A549 (cell line): ENCODE measurements at regions not wholly inside any gene's neighbourhood (a gene's known extent, or its start where the extent isn't known, plus 50 kb on each side); places are given as distances from the start of the nearest gene placed in this dataset.

ENCODE experiments used
- CHD2 ChIP-seq: fragments of 150-350 bp; IDR thresholded peaks from 2 replicates; pipeline ENCODE4 v1.6.1; 2014; ENCODE audit warnings: low read length; ENCODE audit not compliant: partially characterized antibody
- EP300 ChIP-seq, 2 experiments: fragments of >200 bp; sonication (Bioruptor Twin); formaldehyde crosslinking; IDR thresholded peaks; 2 replicates in 1 of 2; 3 replicates in 1 of 2; pipeline ENCODE4 v1.6.1; 2016 to 2017
- MAFK ChIP-seq: fragments of 450-650 bp; IDR thresholded peaks from 2 replicates; pipeline ENCODE4 v1.6.1; 2014; ENCODE audit not compliant: partially characterized antibody
- MYC ChIP-seq: IDR thresholded peaks from 2 replicates; pipeline ENCODE4 v1.6.1; 2012; ENCODE audit warnings: mild to moderate bottlenecking, inconsistent platforms, low read length, improper control_type of control experiment, borderline replicate concordance
- POLR2A ChIP-seq: IDR thresholded peaks from 2 replicates; pipeline ENCODE4 v1.6.1; 2012; ENCODE audit warnings: mild to moderate bottlenecking, low read length
- RAD21 ChIP-seq, 2 experiments: fragments of >200 bp in 1 of 2; sonication (Bioruptor Twin) in 1 of 2; formaldehyde crosslinking in 1 of 2; IDR thresholded peaks in 1 of 2; conservative IDR thresholded peaks in 1 of 2; 2 replicates in 1 of 2; 3 replicates in 1 of 2; pipeline ENCODE4 v1.6.1; 2012 to 2018; ENCODE audit warnings: inconsistent platforms in 1 of 2
- RFX5 ChIP-seq: fragments of 450-650 bp; IDR thresholded peaks from 2 replicates; pipeline ENCODE4 v1.7.1; 2014; ENCODE audit warnings: antibody characterized with exemption, mild to moderate bottlenecking, moderate library complexity
- SREBF2 ChIP-seq: fragments of 450-650 bp; IDR thresholded peaks from 2 replicates; pipeline ENCODE4 v1.6.1; 2014; ENCODE audit warnings: mild to moderate bottlenecking, moderate library complexity
- TP53 ChIP-seq: fragments of 250-450 bp; sonication (Bioruptor Pico); IDR thresholded peaks from 2 replicates; pipeline ENCODE4 v1.5.0; 2021; ENCODE audit warnings: mild to moderate bottlenecking, moderate library complexity
- TF ChIP-seq, protein P1 (sequence below): fragments of 450-650 bp; IDR thresholded peaks from 2 replicates; pipeline ENCODE4 v1.6.1; 2014; ENCODE audit warnings: antibody characterized with exemption
- TF ChIP-seq, protein P2 (sequence below): fragments of >200 bp; sonication (Bioruptor Twin); formaldehyde crosslinking; IDR thresholded peaks from 3 replicates; pipeline ENCODE4 v1.5.1; 2016
- TF ChIP-seq, protein P3 (sequence below): fragments of 200-600 bp; sonication (generic); IDR thresholded peaks from 2 replicates; pipeline ENCODE4 v1.6.1; 2016; ENCODE audit warnings: antibody characterized with exemption, mild to moderate bottlenecking, moderate library complexity
- TF ChIP-seq, protein P4 (sequence below): IDR thresholded peaks from 2 replicates; pipeline ENCODE4 v1.6.1; 2012
- TF ChIP-seq, protein P5 (sequence below): fragments of 250-450 bp; sonication (Bioruptor Pico); IDR thresholded peaks from 2 replicates; pipeline ENCODE4 v1.5.0; 2021; ENCODE audit warnings: mild to moderate bottlenecking, moderate library complexity, borderline replicate concordance

DNA sequence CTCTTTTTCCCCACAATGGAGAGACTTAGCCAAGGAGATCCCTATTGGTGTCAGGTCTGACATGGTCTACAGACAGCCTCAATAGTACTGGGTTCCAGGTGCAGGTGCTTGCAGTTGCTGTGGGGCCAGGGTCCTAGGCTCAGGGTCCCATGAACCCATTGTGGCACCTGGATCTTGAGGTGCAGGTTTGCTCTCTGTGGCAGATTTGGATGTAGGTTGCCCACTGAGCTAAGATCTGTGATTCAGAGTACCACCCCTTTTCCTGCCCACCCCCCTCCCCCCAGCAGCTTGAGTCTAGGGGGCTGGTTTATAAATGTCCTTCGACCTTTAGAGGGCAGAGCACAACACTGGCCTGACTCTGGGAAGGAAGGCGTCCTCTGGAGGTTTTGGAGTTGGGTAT lies 147.0 kb downstream of the APIP start:
- TF ChIP-seq RFX5 (no peak), POLR2A (no peak), CHD2 (no peak), RAD21 (conservative IDR thresholded peaks at IDR 0.05 in 1 of 2, IDR thresholded peaks at IDR 0.05 in 1 of 2) (no peak), MAFK (no peak), MYC (no peak), EP300 (IDR thresholded peaks at IDR 0.05) (no peak), SREBF2 (no peak), TP53 (CRISPR knock-in tag) (no peak)
- TF ChIP-seq, protein P1, sequence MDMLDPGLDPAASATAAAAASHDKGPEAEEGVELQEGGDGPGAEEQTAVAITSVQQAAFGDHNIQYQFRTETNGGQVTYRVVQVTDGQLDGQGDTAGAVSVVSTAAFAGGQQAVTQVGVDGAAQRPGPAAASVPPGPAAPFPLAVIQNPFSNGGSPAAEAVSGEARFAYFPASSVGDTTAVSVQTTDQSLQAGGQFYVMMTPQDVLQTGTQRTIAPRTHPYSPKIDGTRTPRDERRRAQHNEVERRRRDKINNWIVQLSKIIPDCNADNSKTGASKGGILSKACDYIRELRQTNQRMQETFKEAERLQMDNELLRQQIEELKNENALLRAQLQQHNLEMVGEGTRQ = no peak
- TF ChIP-seq, protein P2, sequence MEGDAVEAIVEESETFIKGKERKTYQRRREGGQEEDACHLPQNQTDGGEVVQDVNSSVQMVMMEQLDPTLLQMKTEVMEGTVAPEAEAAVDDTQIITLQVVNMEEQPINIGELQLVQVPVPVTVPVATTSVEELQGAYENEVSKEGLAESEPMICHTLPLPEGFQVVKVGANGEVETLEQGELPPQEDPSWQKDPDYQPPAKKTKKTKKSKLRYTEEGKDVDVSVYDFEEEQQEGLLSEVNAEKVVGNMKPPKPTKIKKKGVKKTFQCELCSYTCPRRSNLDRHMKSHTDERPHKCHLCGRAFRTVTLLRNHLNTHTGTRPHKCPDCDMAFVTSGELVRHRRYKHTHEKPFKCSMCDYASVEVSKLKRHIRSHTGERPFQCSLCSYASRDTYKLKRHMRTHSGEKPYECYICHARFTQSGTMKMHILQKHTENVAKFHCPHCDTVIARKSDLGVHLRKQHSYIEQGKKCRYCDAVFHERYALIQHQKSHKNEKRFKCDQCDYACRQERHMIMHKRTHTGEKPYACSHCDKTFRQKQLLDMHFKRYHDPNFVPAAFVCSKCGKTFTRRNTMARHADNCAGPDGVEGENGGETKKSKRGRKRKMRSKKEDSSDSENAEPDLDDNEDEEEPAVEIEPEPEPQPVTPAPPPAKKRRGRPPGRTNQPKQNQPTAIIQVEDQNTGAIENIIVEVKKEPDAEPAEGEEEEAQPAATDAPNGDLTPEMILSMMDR = no peak
- TF ChIP-seq, protein P3, sequence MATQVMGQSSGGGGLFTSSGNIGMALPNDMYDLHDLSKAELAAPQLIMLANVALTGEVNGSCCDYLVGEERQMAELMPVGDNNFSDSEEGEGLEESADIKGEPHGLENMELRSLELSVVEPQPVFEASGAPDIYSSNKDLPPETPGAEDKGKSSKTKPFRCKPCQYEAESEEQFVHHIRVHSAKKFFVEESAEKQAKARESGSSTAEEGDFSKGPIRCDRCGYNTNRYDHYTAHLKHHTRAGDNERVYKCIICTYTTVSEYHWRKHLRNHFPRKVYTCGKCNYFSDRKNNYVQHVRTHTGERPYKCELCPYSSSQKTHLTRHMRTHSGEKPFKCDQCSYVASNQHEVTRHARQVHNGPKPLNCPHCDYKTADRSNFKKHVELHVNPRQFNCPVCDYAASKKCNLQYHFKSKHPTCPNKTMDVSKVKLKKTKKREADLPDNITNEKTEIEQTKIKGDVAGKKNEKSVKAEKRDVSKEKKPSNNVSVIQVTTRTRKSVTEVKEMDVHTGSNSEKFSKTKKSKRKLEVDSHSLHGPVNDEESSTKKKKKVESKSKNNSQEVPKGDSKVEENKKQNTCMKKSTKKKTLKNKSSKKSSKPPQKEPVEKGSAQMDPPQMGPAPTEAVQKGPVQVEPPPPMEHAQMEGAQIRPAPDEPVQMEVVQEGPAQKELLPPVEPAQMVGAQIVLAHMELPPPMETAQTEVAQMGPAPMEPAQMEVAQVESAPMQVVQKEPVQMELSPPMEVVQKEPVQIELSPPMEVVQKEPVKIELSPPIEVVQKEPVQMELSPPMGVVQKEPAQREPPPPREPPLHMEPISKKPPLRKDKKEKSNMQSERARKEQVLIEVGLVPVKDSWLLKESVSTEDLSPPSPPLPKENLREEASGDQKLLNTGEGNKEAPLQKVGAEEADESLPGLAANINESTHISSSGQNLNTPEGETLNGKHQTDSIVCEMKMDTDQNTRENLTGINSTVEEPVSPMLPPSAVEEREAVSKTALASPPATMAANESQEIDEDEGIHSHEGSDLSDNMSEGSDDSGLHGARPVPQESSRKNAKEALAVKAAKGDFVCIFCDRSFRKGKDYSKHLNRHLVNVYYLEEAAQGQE = no peak
- TF ChIP-seq, protein P4, sequence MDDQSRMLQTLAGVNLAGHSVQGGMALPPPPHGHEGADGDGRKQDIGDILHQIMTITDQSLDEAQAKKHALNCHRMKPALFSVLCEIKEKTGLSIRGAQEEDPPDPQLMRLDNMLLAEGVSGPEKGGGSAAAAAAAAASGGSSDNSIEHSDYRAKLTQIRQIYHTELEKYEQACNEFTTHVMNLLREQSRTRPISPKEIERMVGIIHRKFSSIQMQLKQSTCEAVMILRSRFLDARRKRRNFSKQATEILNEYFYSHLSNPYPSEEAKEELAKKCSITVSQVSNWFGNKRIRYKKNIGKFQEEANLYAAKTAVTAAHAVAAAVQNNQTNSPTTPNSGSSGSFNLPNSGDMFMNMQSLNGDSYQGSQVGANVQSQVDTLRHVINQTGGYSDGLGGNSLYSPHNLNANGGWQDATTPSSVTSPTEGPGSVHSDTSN = no peak
- TF ChIP-seq, protein P5, sequence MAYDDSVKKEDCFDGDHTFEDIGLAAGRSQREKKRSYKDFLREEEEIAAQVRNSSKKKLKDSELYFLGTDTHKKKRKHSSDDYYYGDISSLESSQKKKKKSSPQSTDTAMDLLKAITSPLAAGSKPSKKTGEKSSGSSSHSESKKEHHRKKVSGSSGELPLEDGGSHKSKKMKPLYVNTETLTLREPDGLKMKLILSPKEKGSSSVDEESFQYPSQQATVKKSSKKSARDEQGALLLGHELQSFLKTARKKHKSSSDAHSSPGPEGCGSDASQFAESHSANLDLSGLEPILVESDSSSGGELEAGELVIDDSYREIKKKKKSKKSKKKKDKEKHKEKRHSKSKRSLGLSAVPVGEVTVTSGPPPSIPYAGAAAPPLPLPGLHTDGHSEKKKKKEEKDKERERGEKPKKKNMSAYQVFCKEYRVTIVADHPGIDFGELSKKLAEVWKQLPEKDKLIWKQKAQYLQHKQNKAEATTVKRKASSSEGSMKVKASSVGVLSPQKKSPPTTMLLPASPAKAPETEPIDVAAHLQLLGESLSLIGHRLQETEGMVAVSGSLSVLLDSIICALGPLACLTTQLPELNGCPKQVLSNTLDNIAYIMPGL (CRISPR knock-in tag) = no peak
